ENCODE measurements at regions not wholly inside any gene's neighbourhood (a gene's known extent, or its start where the extent isn't known, plus 50 kb on each side); places are given as distances from the start of the nearest gene placed in this dataset.

DNA sequence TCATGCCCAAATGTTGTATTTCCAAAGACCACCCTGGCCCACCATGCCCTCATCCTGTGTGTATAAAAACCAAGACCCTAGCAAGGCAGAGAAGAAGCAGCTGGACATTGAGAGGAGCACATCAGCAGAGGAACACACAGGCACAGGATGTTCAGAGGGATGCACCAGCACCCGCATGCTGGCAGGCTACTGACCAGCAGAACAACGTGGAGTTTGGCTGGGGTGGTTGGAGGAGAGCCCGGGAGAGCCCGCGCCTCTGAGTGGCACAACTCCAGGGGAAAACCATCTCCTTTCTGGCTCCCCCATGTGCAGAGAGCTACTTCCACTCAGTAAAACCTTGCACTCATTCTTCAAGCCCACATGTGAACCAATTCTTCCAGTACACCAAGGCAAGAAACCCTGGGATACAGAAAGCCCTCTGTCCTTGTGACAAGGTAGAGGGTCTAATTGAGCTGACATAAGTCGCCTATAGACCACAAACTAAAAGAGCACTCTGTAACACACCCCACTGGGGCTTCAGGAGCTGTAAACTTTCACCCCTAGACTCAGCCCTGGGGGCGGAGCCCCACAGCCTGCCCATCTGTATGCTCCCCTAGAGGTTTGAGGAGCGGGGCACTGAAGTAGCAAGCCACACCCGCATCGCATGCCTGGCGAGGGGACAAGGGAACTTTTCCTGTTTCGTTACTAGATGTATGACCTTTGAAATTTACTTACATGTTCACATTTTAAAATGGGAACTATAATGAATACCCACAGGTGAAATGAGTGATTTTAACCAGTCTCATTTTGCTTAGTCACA, 831.5 kb upstream of the CITED2 start:
- TF ChIP-seq EZH2 (IDR thresholded peaks at IDR 0.05; ENCODE audit: low read depth): no peak
- TF ChIP-seq, protein P1, sequence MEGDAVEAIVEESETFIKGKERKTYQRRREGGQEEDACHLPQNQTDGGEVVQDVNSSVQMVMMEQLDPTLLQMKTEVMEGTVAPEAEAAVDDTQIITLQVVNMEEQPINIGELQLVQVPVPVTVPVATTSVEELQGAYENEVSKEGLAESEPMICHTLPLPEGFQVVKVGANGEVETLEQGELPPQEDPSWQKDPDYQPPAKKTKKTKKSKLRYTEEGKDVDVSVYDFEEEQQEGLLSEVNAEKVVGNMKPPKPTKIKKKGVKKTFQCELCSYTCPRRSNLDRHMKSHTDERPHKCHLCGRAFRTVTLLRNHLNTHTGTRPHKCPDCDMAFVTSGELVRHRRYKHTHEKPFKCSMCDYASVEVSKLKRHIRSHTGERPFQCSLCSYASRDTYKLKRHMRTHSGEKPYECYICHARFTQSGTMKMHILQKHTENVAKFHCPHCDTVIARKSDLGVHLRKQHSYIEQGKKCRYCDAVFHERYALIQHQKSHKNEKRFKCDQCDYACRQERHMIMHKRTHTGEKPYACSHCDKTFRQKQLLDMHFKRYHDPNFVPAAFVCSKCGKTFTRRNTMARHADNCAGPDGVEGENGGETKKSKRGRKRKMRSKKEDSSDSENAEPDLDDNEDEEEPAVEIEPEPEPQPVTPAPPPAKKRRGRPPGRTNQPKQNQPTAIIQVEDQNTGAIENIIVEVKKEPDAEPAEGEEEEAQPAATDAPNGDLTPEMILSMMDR (conservative IDR thresholded peaks at IDR 0.05): no peak

Measured in PC-9 (cell line).